ENCODE measurements at regions not wholly inside any gene's neighbourhood (a gene's known extent, or its start where the extent isn't known, plus 50 kb on each side); places are given as distances from the start of the nearest gene placed in this dataset.
"Not testable (repeated sequence)": the region's sequence is repeated elsewhere in the genome, so short reads cannot be mapped to it uniquely, and the experiment has no call there.

DNA sequence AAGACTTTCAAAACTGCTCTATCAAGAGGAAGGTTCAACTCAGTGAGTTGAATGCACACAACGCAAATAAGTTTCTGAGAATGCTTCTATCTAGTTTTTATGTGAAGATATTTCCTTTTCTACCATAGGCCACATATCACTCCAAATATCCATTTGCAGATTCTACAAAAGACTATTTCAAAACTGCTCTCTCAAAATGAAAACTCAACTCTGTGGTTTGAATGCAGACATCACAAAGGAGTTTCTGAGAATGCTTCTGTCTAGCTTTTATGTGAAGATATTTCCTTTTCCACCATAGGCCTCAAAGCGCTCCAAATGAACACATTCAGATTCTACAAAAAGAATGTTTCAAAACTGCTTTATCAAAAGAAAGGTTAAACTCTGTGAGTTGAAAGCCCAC is 1093.1 kb upstream of the DEFB115 start:
- not testable (repeated sequence) for H3K4me3 Mint-ChIP-seq; H3K4me1 Mint-ChIP-seq; H3K27ac Mint-ChIP-seq; ATAC-seq (ENCODE audit: low read depth in 2 of 2); DNase-seq; H3K36me3 Mint-ChIP-seq; H3K27me3 Mint-ChIP-seq
- peaks cover 0 to 11% (median 5%) of the 10 kb centered on the region in 7 donors for H3K9me3 Mint-ChIP-seq

GRCh38 chr20:30167540-30167939 is 1089.9 kb upstream of the DEFB115 start:
- H3K27ac Mint-ChIP-seq = no peak overlapping the region
- peaks cover 0 to 10% (median 5%) of the 10 kb centered on the region in 7 donors for H3K9me3 Mint-ChIP-seq
- no peaks in the 10 kb centered on the region for H3K36me3 Mint-ChIP-seq
- no peak for ATAC-seq (ENCODE audit: low read depth in 2 of 2)
- no peak for DNase-seq
- peaks cover 0 to 6% (median 0%) of the 10 kb centered on the region in 3 donors for H3K4me1 Mint-ChIP-seq
- peak overlapping the region in 1 of 8 donors; percentile 13 for H3K4me3 Mint-ChIP-seq
- no peaks in the 10 kb centered on the region for H3K27me3 Mint-ChIP-seq

- Mint-ChIP-seq H3K27ac (no peak overlapping the region), H3K9me3 (peaks cover 0 to 11% (median 5%) of the 10 kb centered on the region in 7 donors), H3K4me3 (peak overlapping the region in 2 of 8 donors; percentile 3 to 21)
Measured at GRCh38 chr20:30168025-30168799, 1089.3 kb upstream of the DEFB115 start.

GRCh38 chr20:30168800-30169138 is 1088.7 kb upstream of the DEFB115 start:
- no peak overlapping the region for H3K4me3 Mint-ChIP-seq
- H3K27me3 Mint-ChIP-seq = no peaks in the 10 kb centered on the region
- H3K4me1 Mint-ChIP-seq = peaks cover 0 to 6% (median 0%) of the 10 kb centered on the region in 3 donors
- peaks cover 0 to 14% (median 6%) of the 10 kb centered on the region in 7 donors for H3K9me3 Mint-ChIP-seq
- peak overlapping the region in 1 of 6 donors; percentile 22 for H3K27ac Mint-ChIP-seq
- ATAC-seq (ENCODE audit: low read depth in 2 of 2) (no peak), DNase-seq (no peak)
- no peaks in the 10 kb centered on the region for H3K36me3 Mint-ChIP-seq

More at GRCh38 chr20:30168025-30168799, 1089.3 kb upstream of the DEFB115 start:
- Mint-ChIP-seq H3K27me3 (no peaks in the 10 kb centered on the region), H3K36me3 (no peaks in the 10 kb centered on the region), H3K4me1 (peaks cover 0 to 6% (median 0%) of the 10 kb centered on the region in 3 donors)
- peak; percentile 2 for DNase-seq
- no peak for ATAC-seq (ENCODE audit: low read depth in 2 of 2)

DNA sequence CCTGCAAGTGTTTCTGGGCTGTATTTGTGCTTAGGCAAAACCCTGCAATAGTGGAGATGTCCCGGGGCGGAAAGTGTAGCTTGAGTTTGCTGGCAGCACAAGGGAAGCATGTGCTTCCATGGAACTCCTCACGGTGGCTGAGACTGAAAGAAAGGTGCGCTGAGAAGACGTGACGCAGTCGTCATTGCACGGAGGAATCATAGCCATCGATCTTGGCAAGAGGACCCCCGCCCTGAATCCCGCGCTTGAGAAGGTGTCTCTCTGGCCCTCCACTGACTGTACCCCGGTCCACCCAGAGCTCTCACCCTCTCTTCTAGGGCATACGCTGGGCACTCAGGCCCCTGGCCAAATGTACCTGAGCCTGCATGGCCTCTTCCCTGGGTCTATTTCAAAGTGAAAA is 1081.8 kb upstream of the DEFB115 start:
- no peaks in the 10 kb centered on the region for H3K27me3 Mint-ChIP-seq
- peaks cover 0 to 16% (median 9%) of the 10 kb centered on the region in 7 donors for H3K9me3 Mint-ChIP-seq
- ATAC-seq (ENCODE audit: low read depth in 2 of 2) (no peak), DNase-seq (no peak)
- H3K4me1 Mint-ChIP-seq = no peaks in the 10 kb centered on the region
- H3K4me3 Mint-ChIP-seq = no peak overlapping the region
- H3K27ac Mint-ChIP-seq = no peak overlapping the region
- H3K36me3 Mint-ChIP-seq = no peaks in the 10 kb centered on the region

GRCh38 chr20:30183124-30183523 is 1074.3 kb upstream of the DEFB115 start:
- H3K27me3 Mint-ChIP-seq; H3K4me3 Mint-ChIP-seq; ATAC-seq (ENCODE audit: low read depth in 2 of 2); H3K27ac Mint-ChIP-seq; H3K36me3 Mint-ChIP-seq; H3K4me1 Mint-ChIP-seq; DNase-seq: not testable (repeated sequence)
- peaks cover 0 to 15% (median 4%) of the 10 kb centered on the region in 7 donors for H3K9me3 Mint-ChIP-seq

GRCh38 chr20:30191785-30192184 is 1065.7 kb upstream of the DEFB115 start:
- H3K4me1 Mint-ChIP-seq; ATAC-seq (ENCODE audit: low read depth in 2 of 2); H3K36me3 Mint-ChIP-seq; H3K9me3 Mint-ChIP-seq; H3K4me3 Mint-ChIP-seq; DNase-seq; H3K27ac Mint-ChIP-seq; H3K27me3 Mint-ChIP-seq: not testable (repeated sequence)

- not testable (repeated sequence) for H3K4me3 Mint-ChIP-seq; H3K36me3 Mint-ChIP-seq; H3K4me1 Mint-ChIP-seq; ATAC-seq (ENCODE audit: low read depth in 2 of 2); H3K27ac Mint-ChIP-seq; DNase-seq; H3K27me3 Mint-ChIP-seq
- H3K9me3 Mint-ChIP-seq = peaks cover 0 to 10% (median 3%) of the 10 kb centered on the region in 7 donors
Measured at GRCh38 chr20:30234477-30234876, 1023.0 kb upstream of the DEFB115 start.

GRCh38 chr20:30275073-30275472 is 982.4 kb upstream of the DEFB115 start:
- H3K27ac Mint-ChIP-seq; H3K4me1 Mint-ChIP-seq; H3K4me3 Mint-ChIP-seq; H3K27me3 Mint-ChIP-seq; H3K9me3 Mint-ChIP-seq; ATAC-seq (ENCODE audit: low read depth in 2 of 2); H3K36me3 Mint-ChIP-seq; DNase-seq: not testable (repeated sequence)

- ATAC-seq (ENCODE audit: low read depth in 2 of 2) (no peak), DNase-seq (no peak)
- no peak overlapping the region for H3K27ac Mint-ChIP-seq
- H3K9me3 Mint-ChIP-seq = peaks cover 0 to 18% (median 4%) of the 10 kb centered on the region in 7 donors
- no peaks in the 10 kb centered on the region for H3K36me3 Mint-ChIP-seq
- peaks cover 7 to 24% (median 20%) of the 10 kb centered on the region in 3 donors for H3K4me1 Mint-ChIP-seq
- peak overlapping the region in 1 of 8 donors; percentile 10 for H3K4me3 Mint-ChIP-seq
- H3K27me3 Mint-ChIP-seq = no peaks in the 10 kb centered on the region
Measured at GRCh38 chr20:30281584-30282197, 975.8 kb upstream of the DEFB115 start.

DNA sequence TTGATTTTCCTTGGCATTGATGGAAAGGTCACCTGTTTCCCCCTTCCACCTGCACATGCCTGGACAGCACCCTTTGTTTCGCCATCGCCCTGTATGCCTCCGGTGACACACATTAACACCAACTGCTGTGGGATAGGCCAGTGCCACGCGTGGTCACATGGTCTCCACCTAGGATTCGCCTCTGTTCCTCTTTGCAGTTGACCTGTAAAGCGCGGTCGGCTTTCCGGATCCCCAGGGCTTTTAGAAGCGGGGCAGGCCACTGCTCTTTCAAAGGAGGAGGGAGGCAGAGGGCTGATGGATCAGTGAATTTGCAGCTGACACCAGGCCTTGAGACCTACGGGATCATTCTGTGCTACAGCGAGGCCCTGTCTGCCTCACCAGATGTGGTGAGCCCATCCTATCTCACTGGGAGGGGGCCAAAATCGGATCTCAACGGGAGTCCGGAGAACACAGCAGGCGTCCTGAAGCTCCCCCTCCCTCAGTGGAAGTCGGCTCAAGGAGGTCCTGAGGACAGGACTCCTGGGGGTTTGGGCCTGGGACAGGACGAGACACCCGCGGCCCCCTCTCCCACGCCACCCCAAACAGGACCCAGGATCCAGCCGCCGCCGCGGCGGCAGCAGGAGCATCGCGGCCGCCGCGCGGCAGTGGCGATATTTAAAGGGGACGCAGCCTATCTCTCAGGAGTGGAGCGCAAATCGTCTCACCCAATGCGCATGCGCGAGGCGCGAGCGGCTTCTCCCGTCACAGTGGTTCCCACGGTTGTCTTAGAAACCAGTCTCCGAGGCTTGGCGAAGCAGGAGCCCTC is 973.8 kb upstream of the DEFB115 start:
- peak overlapping the region in 3 of 6 donors; percentile 11 to 83 (median 82) for H3K27ac Mint-ChIP-seq
- not testable (repeated sequence) for H3K36me3 Mint-ChIP-seq, H3K27me3 Mint-ChIP-seq
- peak; percentile 65 to 82 for ATAC-seq (ENCODE audit: low read depth in 2 of 2)
- H3K9me3 Mint-ChIP-seq = peaks cover 0 to 22% (median 4%) of the 10 kb centered on the region in 7 donors
- H3K4me1 Mint-ChIP-seq = peaks cover 7 to 35% (median 24%) of the 10 kb centered on the region in 3 donors
- DNase-seq = peak; percentile 70
- H3K4me3 Mint-ChIP-seq = peak overlapping the region in 7 of 8 donors; percentile 78 to 94 (median 83)

DNA sequence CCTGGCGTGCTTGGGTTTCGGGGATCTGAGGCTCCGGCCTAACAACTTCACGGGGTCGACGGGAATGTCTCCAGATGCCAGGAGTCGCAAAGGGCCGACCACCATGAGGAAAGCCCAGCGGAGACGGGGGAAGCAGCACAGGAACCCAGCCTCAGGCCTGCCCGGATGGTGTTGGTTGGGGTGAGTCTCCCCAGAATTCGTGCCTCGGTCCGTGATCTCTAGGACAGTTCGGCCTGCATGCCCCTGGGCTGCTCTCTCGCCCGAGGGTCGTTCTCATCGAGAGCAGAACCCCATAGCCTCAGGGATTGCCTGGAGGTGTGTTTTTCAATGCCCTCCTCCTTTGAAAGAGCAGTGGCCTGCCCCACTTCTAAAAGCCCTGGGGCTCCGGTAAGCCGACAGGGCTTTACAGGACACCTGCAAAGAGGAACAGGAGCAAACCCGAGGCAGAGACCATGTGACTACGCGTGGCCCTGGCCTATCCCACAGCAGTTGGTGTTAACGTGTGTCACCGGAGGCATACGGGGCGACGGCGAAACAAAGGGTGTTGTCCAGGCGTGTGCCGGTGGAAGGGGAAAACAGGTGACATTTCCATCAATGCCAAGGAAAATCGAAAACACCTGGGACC is 973.1 kb upstream of the DEFB115 start:
- Mint-ChIP-seq H3K9me3 (peaks cover 0 to 24% (median 4%) of the 10 kb centered on the region in 7 donors), H3K36me3 (no peaks in the 10 kb centered on the region), H3K27ac (peak overlapping the region in 2 of 6 donors; percentile 66 to 82), H3K4me1 (peaks cover 11 to 42% (median 31%) of the 10 kb centered on the region in 3 donors), H3K4me3 (peak overlapping the region in 7 of 8 donors; percentile 78 to 94 (median 83)), H3K27me3 (no peaks in the 10 kb centered on the region)
- ATAC-seq (ENCODE audit: low read depth in 2 of 2) (no peak), DNase-seq (no peak)

DNA sequence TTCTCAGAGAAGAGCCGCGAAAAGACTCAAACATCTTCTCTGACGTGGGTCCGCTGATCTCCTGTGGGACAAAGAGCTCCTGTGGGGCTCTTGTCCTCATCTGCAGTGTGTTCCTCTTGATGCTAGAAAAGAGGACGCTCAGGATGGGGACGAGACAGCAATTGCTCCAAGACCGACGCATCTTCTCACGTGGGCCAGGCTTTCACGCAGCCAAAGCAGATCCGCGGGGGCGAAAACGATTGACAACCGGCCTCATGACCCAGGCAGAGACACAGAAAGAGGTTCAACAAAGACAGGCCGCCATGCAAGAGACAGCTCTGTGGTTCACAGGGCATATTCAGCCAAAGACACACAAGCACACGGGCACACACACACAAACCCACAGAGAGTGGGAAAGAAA is 971.8 kb upstream of the DEFB115 start:
- Mint-ChIP-seq H3K4me1 (peaks cover 15 to 55% (median 40%) of the 10 kb centered on the region in 3 donors), H3K4me3 (peak overlapping the region in 1 of 8 donors; percentile 59), H3K9me3 (peaks cover 0 to 26% (median 4%) of the 10 kb centered on the region in 7 donors), H3K27ac (peak overlapping the region in 3 of 6 donors; percentile 33 to 76 (median 67)), H3K27me3 (no peaks in the 10 kb centered on the region), H3K36me3 (no peaks in the 10 kb centered on the region)
- no peak for ATAC-seq (ENCODE audit: low read depth in 2 of 2)
- no peak for DNase-seq
